H1 (cell line): ENCODE measurements at regions not wholly inside any gene's neighbourhood (a gene's known extent, or its start where the extent isn't known, plus 50 kb on each side); places are given as distances from the start of the nearest gene placed in this dataset.

Experiments
- CTCF ChIA-PET: fragments of 300-600 bp; sonication (Branson Sonifier 250); formaldehyde crosslinking; loops from one replicate; lab custom pipeline; 2021; ENCODE audit not compliant: partially characterized antibody; lab: Charles Lee
- POLR2A ChIA-PET: fragments of 300-600 bp; sonication (Branson Sonifier 250); formaldehyde crosslinking; loops from one replicate; lab custom pipeline; 2021; ENCODE audit warnings: inconsistent platforms; ENCODE audit not compliant: partially characterized antibody; lab: Charles Lee
- DNase-seq, 2 experiments: peaks; one replicate each; pipeline versions ENCODE4 v3.0.0 to v3.0.0-alpha.2; 2010 to 2022; ENCODE audit warnings: low spot score in 2 of 2, low read depth in 1 of 2, mixed read lengths in 1 of 2
- FAIRE-seq: peaks from 2 replicates; lab custom pipeline; 2011; peaks lifted over from hg19 to GRCh38; lab: Jason Lieb, UNC
- H2AFZ ChIP-seq: 2 replicates; pipeline ENCODE4 v1.8.1; 2012; ENCODE audit warnings: low read length, inconsistent platforms
- H2AK5ac ChIP-seq: 2 replicates; pipeline ENCODE4 v1.6.1; 2013; ENCODE audit warnings: low read depth, low read length
- H2BK120ac ChIP-seq: replicated peaks from 2 replicates; pipeline ENCODE3; 2013; ENCODE audit warnings: low read depth, low read length, inconsistent platforms
- H2BK12ac ChIP-seq: 2 replicates; pipeline ENCODE4 v1.6.1; 2013; ENCODE audit warnings: low read depth, low read length
- H2BK15ac ChIP-seq: 2 replicates; pipeline ENCODE4 v1.6.1; 2013; ENCODE audit warnings: low read length
- H2BK20ac ChIP-seq: 2 replicates; pipeline ENCODE4 v1.6.1; 2013; ENCODE audit warnings: low read length
- H2BK5ac ChIP-seq: 2 replicates; pipeline ENCODE4 v1.6.1; 2013; ENCODE audit warnings: low read depth, low read length
- H3K14ac ChIP-seq: 2 replicates; pipeline ENCODE4 v1.6.1; 2013; ENCODE audit warnings: inconsistent platforms; ENCODE audit not compliant: insufficient read length
- H3K18ac ChIP-seq: 2 replicates; pipeline ENCODE4 v1.6.1; 2013; ENCODE audit warnings: low read length; ENCODE audit errors: extremely low read depth
- H3K23ac ChIP-seq: 2 replicates; pipeline ENCODE4 v1.6.1; 2013; ENCODE audit warnings: inconsistent platforms; ENCODE audit not compliant: insufficient read length
- H3K23me2 ChIP-seq: 2 replicates; pipeline ENCODE4 v1.6.1; 2013; ENCODE audit warnings: low read depth, low read length
- H3K27ac ChIP-seq: 2 replicates; pipeline ENCODE4 v1.6.1; 2011; ENCODE audit warnings: low read depth, low read length, inconsistent platforms
- H3K27me3 ChIP-seq, 4 experiments: replicated peaks in 1 of 4; 1 replicate in 1 of 4; 2 replicates in 3 of 4; pipeline versions ENCODE4 v1.6.1 to v1.8.1; 2011 to 2013; ENCODE audit warnings: low read length in 3 of 4, mild to moderate bottlenecking in 3 of 4, inconsistent platforms in 2 of 4, mixed read lengths in 2 of 4, moderate library complexity in 1 of 4; ENCODE audit not compliant: control insufficient read depth in 3 of 4, insufficient read depth in 3 of 4; ENCODE audit errors: extremely low read depth in 1 of 4
- H3K36me3 ChIP-seq, 4 experiments: 2 replicates each; pipeline versions ENCODE4 v1.6.1 to v1.8.1; 2011 to 2013; ENCODE audit warnings: mild to moderate bottlenecking in 4 of 4, low read length in 3 of 4, moderate library complexity in 2 of 4, control low read depth in 1 of 4, inconsistent platforms in 1 of 4; ENCODE audit not compliant: insufficient read depth in 4 of 4, control insufficient read depth in 2 of 4
- H3K4ac ChIP-seq: replicated peaks from 2 replicates; pipeline ENCODE3; 2013; ENCODE audit warnings: low read length, low read depth, mixed read lengths, inconsistent platforms; ENCODE audit not compliant: insufficient read length
- H3K4me1 ChIP-seq, 4 experiments: replicated peaks in 1 of 4; 1 replicate in 1 of 4; 2 replicates in 3 of 4; pipeline versions ENCODE4 v1.6.1 to v1.8.1; 2011 to 2013; ENCODE audit warnings: low read length in 3 of 4, inconsistent platforms in 2 of 4, mixed read lengths in 1 of 4; ENCODE audit not compliant: insufficient read depth in 4 of 4, control insufficient read depth in 3 of 4
- H3K4me2 ChIP-seq, 2 experiments: 2 replicates each; pipeline versions ENCODE4 v1.6.1 to v1.8.1; 2011 to 2013; ENCODE audit warnings: low read depth in 2 of 2, low read length in 2 of 2, control low read depth in 1 of 2, inconsistent platforms in 1 of 2, mild to moderate bottlenecking in 1 of 2; ENCODE audit not compliant: insufficient read depth in 1 of 2
- H3K4me3 ChIP-seq, 4 experiments: fragments of 200-600, 300-600 bp in 1 of 4; sonication (generic), shearing (Covaris generic), sonication (Bioruptor Twin) in 1 of 4; 2 replicates each; pipeline versions ENCODE4 v1.5.1 to v1.8.1; 2011 to 2016; ENCODE audit warnings: low read length in 4 of 4, low read depth in 3 of 4, control low read depth in 2 of 4, inconsistent platforms in 2 of 4, mild to moderate bottlenecking in 2 of 4, mixed read lengths in 1 of 4, moderate library complexity in 1 of 4; ENCODE audit not compliant: insufficient read depth in 2 of 4; ENCODE audit errors: extremely low read depth in 1 of 4
- H3K56ac ChIP-seq: replicated peaks from 2 replicates; pipeline ENCODE3; 2013; ENCODE audit warnings: low read depth, mild to moderate bottlenecking, mixed read lengths, low read length, inconsistent platforms; ENCODE audit not compliant: insufficient read length
- H3K79me1 ChIP-seq: 2 replicates; pipeline ENCODE4 v1.6.1; 2013; ENCODE audit warnings: low read depth, low read length, control low read depth
- H3K79me2 ChIP-seq, 2 experiments: 2 replicates each; pipeline versions ENCODE4 v1.6.1 to v1.8.1; 2012 to 2013; ENCODE audit warnings: low read length in 2 of 2, mild to moderate bottlenecking in 2 of 2, inconsistent platforms in 1 of 2; ENCODE audit not compliant: insufficient read depth in 2 of 2, control insufficient read depth in 1 of 2
- H3K9ac ChIP-seq, 4 experiments: replicated peaks in 1 of 4; 1 replicate in 1 of 4; 2 replicates in 3 of 4; pipeline versions ENCODE4 v1.6.1 to v1.8.1; 2011 to 2013; ENCODE audit warnings: low read depth in 3 of 4, low read length in 3 of 4, control low read depth in 2 of 4, mild to moderate bottlenecking in 2 of 4, moderate library complexity in 2 of 4, inconsistent platforms in 1 of 4; ENCODE audit errors: extremely low read depth in 1 of 4
- H3K9me3 ChIP-seq, 2 experiments: 2 replicates each; pipeline versions ENCODE4 v1.6.1 to v1.8.1; 2012 to 2013; ENCODE audit warnings: mild to moderate bottlenecking in 2 of 2, moderate library complexity in 2 of 2, control low read depth in 1 of 2, inconsistent platforms in 1 of 2, low read depth in 1 of 2, low read length in 1 of 2, mixed read lengths in 1 of 2; ENCODE audit not compliant: insufficient read depth in 2 of 2
- H4K20me1 ChIP-seq, 2 experiments: replicated peaks in 1 of 2; 2 replicates each; pipeline versions ENCODE3 to v1.8.1; 2011 to 2013; ENCODE audit warnings: inconsistent platforms in 2 of 2, low read length in 2 of 2, mild to moderate bottlenecking in 1 of 2; ENCODE audit not compliant: insufficient read depth in 2 of 2, control insufficient read depth in 1 of 2
- H4K5ac ChIP-seq: 2 replicates; pipeline ENCODE4 v1.6.1; 2013; ENCODE audit warnings: low read length, low read depth, mixed read lengths, inconsistent platforms; ENCODE audit not compliant: insufficient read length
- H4K8ac ChIP-seq: 2 replicates; pipeline ENCODE4 v1.8.0; 2013; ENCODE audit warnings: mild to moderate bottlenecking, moderate library complexity, low read length, inconsistent platforms; ENCODE audit not compliant: insufficient read depth; ENCODE audit errors: extremely low read depth
- H4K91ac ChIP-seq: replicated peaks from 2 replicates; pipeline ENCODE3; 2013; ENCODE audit warnings: low read length, mixed read lengths, inconsistent platforms; ENCODE audit not compliant: insufficient read length
- BRCA1 ChIP-seq: IDR thresholded peaks from 2 replicates; pipeline ENCODE4 v1.6.1; 2012; ENCODE audit warnings: low read depth, low read length, improper control_type of control experiment
- CREB1 ChIP-seq: IDR thresholded peaks from 2 replicates; pipeline ENCODE4 v1.6.1; 2012; ENCODE audit warnings: inconsistent platforms
- HDAC2 ChIP-seq, 2 experiments: fragments of 300-600 bp in 1 of 2; sonication (generic) in 1 of 2; IDR thresholded peaks; 2 replicates each; pipeline ENCODE4 v1.6.1; 2011 to 2012; ENCODE audit warnings: low read depth in 2 of 2, low read length in 2 of 2, mild to moderate bottlenecking in 2 of 2, moderate library complexity in 2 of 2, borderline replicate concordance in 1 of 2, inconsistent platforms in 1 of 2
- MAFK ChIP-seq: IDR thresholded peaks from 2 replicates; pipeline ENCODE4 v1.6.1; 2012; ENCODE audit warnings: low read depth, mild to moderate bottlenecking, improper control_type of control experiment, low read length
- SIX5 ChIP-seq: IDR thresholded peaks from 2 replicates; pipeline ENCODE4 v1.6.1; 2011; ENCODE audit warnings: mild to moderate bottlenecking, low read depth, low read length
- SP2 ChIP-seq: IDR thresholded peaks from 2 replicates; pipeline ENCODE4 v1.6.1; 2012; ENCODE audit warnings: mild to moderate bottlenecking, low read length, inconsistent platforms
- TAF1 ChIP-seq: IDR thresholded peaks from 2 replicates; pipeline ENCODE4 v1.6.1; 2011; ENCODE audit warnings: mild to moderate bottlenecking, low read depth, low read length
- USF2 ChIP-seq: IDR thresholded peaks from 2 replicates; pipeline ENCODE4 v1.6.1; 2011; ENCODE audit warnings: low read length, improper control_type of control experiment
- WGBS, 2 experiments: shearing (Covaris generic) in 1 of 2; methylation state at CpG; one replicate each; pipeline versions ENCODE4 v1.1.6 to v1.1.7; 2013 to 2015; ENCODE audit warnings: low lambda C conversion rate in 2 of 2, mixed read lengths in 2 of 2, inconsistent platforms in 1 of 2, low coverage in 1 of 2, missing lambda C conversion rate in 1 of 2; ENCODE audit not compliant: insufficient replicate concordance in 2 of 2, insufficient coverage in 1 of 2, insufficient read length in 1 of 2; ENCODE audit errors: extremely low coverage in 1 of 2, missing lambda C conversion rate in 1 of 2; 5-methylcytosine and 5-hydroxymethylcytosine counted together

GRCh38 chr4:18319431-18319830, 297.9 kb upstream of the LCORL start:
- Histone ChIP-seq H3K4me3 (no peak overlapping the region), H3K23ac (no peak overlapping the region), H3K4ac (no peak overlapping the region), H3K27ac (no peak overlapping the region), H2BK15ac (no peak overlapping the region), H2AFZ (no peak overlapping the region), H4K20me1 (no peaks in the 10 kb centered on the region), H2BK120ac (no peak overlapping the region), H3K4me1 (no peaks in the 10 kb centered on the region), H3K9me3 (peaks cover 88 to 90% of the 10 kb centered on the region in 2 experiments), H3K23me2 (no peaks in the 10 kb centered on the region), H4K91ac (no peak overlapping the region), H3K79me2 (no peaks in the 10 kb centered on the region), H3K4me2 (no peak overlapping the region), H3K56ac (no peak overlapping the region), H3K14ac (no peak overlapping the region), H2BK12ac (no peak overlapping the region), H3K9ac (no peak overlapping the region), H4K5ac (no peak overlapping the region), H3K36me3 (no peaks in the 10 kb centered on the region; a peak in 1 of 8 replicates), H3K18ac (no peak overlapping the region), H2BK20ac (no peak overlapping the region), H3K27me3 (no peaks in the 10 kb centered on the region), H4K8ac (no peak overlapping the region), H3K79me1 (no peaks in the 10 kb centered on the region; the same call in 1 of the 2 replicates), H2BK5ac (no peak overlapping the region), H2AK5ac (no peak overlapping the region)
- TF ChIP-seq TAF1, result no peak
- no peak for TF ChIP-seq MAFK
- TF ChIP-seq HDAC2 (IDR thresholded peaks at IDR 0.05; ENCODE audit: borderline replicate concordance in 1 of 2, low read depth in 2 of 2, low read length in 2 of 2), result no peak
- TF ChIP-seq SIX5, result no peak
- TF ChIP-seq CREB1, result no peak
- TF ChIP-seq BRCA1, result no peak
- TF ChIP-seq SP2, result no peak
- TF ChIP-seq USF2, result no peak
- WGBS, 2 experiments, result 81% methylated on average over 6 of the region's 6 CpGs; no CpG with 5 or more reads in 1 of the 2 experiments
- POLR2A ChIA-PET, result no interaction called here
- no peak for FAIRE-seq
- CTCF ChIA-PET, result no interaction called here
- DNase-seq, result no peak
